Heart left ventricle (tissue), 13 donors: ENCODE measurements at regions not wholly inside any gene's neighbourhood (a gene's known extent, or its start where the extent isn't known, plus 50 kb on each side); places are given as distances from the start of the nearest gene placed in this dataset.
"Not testable (repeated sequence)": the region's sequence is repeated elsewhere in the genome, so short reads cannot be mapped to it uniquely, and the experiment has no call there.

ENCODE experiments used
- CTCF ChIP-seq, 12 donors: fragments of 200-600 bp; sonication (generic) in 4 of 12; IDR thresholded peaks; one replicate each; pipeline versions ENCODE4 v1.5.0 to v1.8.0; 2018 to 2022; ENCODE audit warnings: antibody characterized with exemption in 12 of 12, mild to moderate bottlenecking in 5 of 12
- POLR2A ChIP-seq, 2 donors: fragments of 450-650 bp; IDR thresholded peaks; one replicate each; pipeline ENCODE4 v1.6.1; 2017; ENCODE audit warnings: antibody characterized with exemption in 2 of 2, mild to moderate bottlenecking in 2 of 2, moderate library complexity in 2 of 2
- donor health status: ischemic (EF 13 %, LVEDD 7.1; RV severe dilation, severe dysfunction).
- donor health status: DM: no; HTN: yes; CAD: no.
- donor health status: DM: no; HTN: no; CAD: no.
- donor health status: ischemic (EF 25% LVEDD 6.9; RV normal size, moderate dysfunction).
- donor health status: ischemic (EF 25% LVEDD 5.7; RV mildly dilated, moderate dysfunction).
- donor health status: ischemic (EF 35%, LVEDD 5.7; RV mildly dilated, moderate dysfunction).
- donor health status: nonischemic (EF 11% LVEDD 7.7; RV severe dilation, severe dysfunction).
- donor health status: DM: yes; HTN: yes; CAD: no.
- donor health status: PGD.
- donor health status: ischemic (EF 29% LVEDD 5.4; RV normal size, mild dysfunction).
- donor health status: nonischemic (EF 23%, LVEDD 6.1; RV moderate dilation, normal function).

GRCh38 chr9:107817595-107818502, 328.3 kb upstream of the KLF4 start:
- not testable (repeated sequence) for TF ChIP-seq CTCF, POLR2A (IDR thresholded peaks at IDR 0.05)
